ENCODE measurements at regions not wholly inside any gene's neighbourhood (a gene's known extent, or its start where the extent isn't known, plus 50 kb on each side); places are given as distances from the start of the nearest gene placed in this dataset.

GRCh38 chr10:121098211-121098610, 247.0 kb downstream of the WDR11 start:
- TF ChIP-seq ZNF462 (CRISPR knock-in tag; IDR thresholded peaks at IDR 0.05) (no peak), REST (IDR thresholded peaks at IDR 0.05; ENCODE audit: unreplicated experiment) (no peak), ETS1 (IDR thresholded peaks at IDR 0.05) (no peak), CTCF (conservative IDR thresholded peaks at IDR 0.05; ENCODE audit: low read depth in 2 of 2) (no peak), ZNF331 (CRISPR knock-in tag; IDR thresholded peaks at IDR 0.05; ENCODE audit: low read depth) (no peak), STAT1 (IDR thresholded peaks at IDR 0.05; ENCODE audit: unreplicated experiment) (no peak), EZH2 (IDR thresholded peaks at IDR 0.05; ENCODE audit: low read depth, unreplicated experiment) (no peak), POLR2AphosphoS5 (IDR thresholded peaks at IDR 0.05; ENCODE audit: low read depth) (no peak), JUNB (IDR thresholded peaks at IDR 0.05; ENCODE audit: unreplicated experiment) (no peak), CREB1 (CRISPR knock-in tag; IDR thresholded peaks at IDR 0.05; ENCODE audit: low read depth) (no peak), EZH2phosphoT487 (IDR thresholded peaks at IDR 0.05; ENCODE audit: unreplicated experiment) (no peak), NANOG (IDR thresholded peaks at IDR 0.05; ENCODE audit: borderline replicate concordance) (no peak), ZNF114 (CRISPR knock-in tag; IDR thresholded peaks at IDR 0.05) (no peak)
- no peak overlapping the region for H2AFZ ChIP-seq
- H4K20me1 ChIP-seq (replicated peaks; ENCODE audit: insufficient read depth) = no peaks in the 10 kb centered on the region
- Mint-ChIP-seq H3K4me1 (no peaks in the 10 kb centered on the region), H3K9me3 (no peaks in the 10 kb centered on the region), H3K27ac (no peak overlapping the region), H3K36me3 (ENCODE audit: low read depth) (no peaks in the 10 kb centered on the region), H3K27me3 (ENCODE audit: insufficient read depth, low read depth, poor library complexity) (no peaks in the 10 kb centered on the region), H3K4me3 (no peak overlapping the region)
- H3K4me1 ChIP-seq (ENCODE audit: insufficient read depth) = no peaks in the 10 kb centered on the region
- H3K27me3 ChIP-seq (ENCODE audit: insufficient read depth) = no peaks in the 10 kb centered on the region
- H3F3A ChIP-seq (replicated peaks; ENCODE audit: low read depth) = no peaks in the 10 kb centered on the region
- no peaks in the 10 kb centered on the region for H3K79me2 ChIP-seq (replicated peaks; ENCODE audit: insufficient read depth)
- ATAC-seq = no peak
- peaks cover 26% of the 10 kb centered on the region; the same call in 1 of the 2 replicates for H3K9me2 ChIP-seq (ENCODE audit: insufficient read depth)
- DNase-seq (ENCODE audit: low spot score) = no peak
- H3K27ac ChIP-seq (ENCODE audit: low read depth) = no peak overlapping the region
- H3K4me2 ChIP-seq = no peak overlapping the region
- H3K36me3 ChIP-seq (ENCODE audit: insufficient read depth) = no peaks in the 10 kb centered on the region
- no peak overlapping the region for H3K4me3 ChIP-seq

Measured in GM23338 (cell line).